B cell (primary cell): ENCODE measurements at regions not wholly inside any gene's neighbourhood (a gene's known extent, or its start where the extent isn't known, plus 50 kb on each side); places are given as distances from the start of the nearest gene placed in this dataset.

Source experiments
- ATAC-seq: fragments of 200-7000 bp; cut with Tn5 transposase; one replicate; pipeline ENCODE4 v1.10.0; 2021; ENCODE audit warnings: low read depth, mild to moderate bottlenecking, moderate number of reproducible peaks, moderate library complexity
- CTCF ChIA-PET: fragments of 350-600 bp; sonication (Branson Sonifier 250); formaldehyde crosslinking; loops from one replicate; lab custom pipeline; 2021; ENCODE audit warnings: antibody characterized with exemption, inconsistent platforms; lab: Charles Lee
- POLR2A ChIA-PET: fragments of 350-600 bp; sonication (Branson Sonifier 250); formaldehyde crosslinking; loops from one replicate; lab custom pipeline; 2021; ENCODE audit warnings: antibody characterized with exemption; lab: Charles Lee
- DNase-seq: peaks from one replicate; pipeline ENCODE4 v3.0.0; 2013
- H2AFZ ChIP-seq: 2 replicates; pipeline ENCODE4 v1.6.1; 2012; ENCODE audit warnings: mild to moderate bottlenecking, low read depth, low read length; ENCODE audit not compliant: insufficient read depth, poor library complexity, severe bottlenecking
- H3K27ac ChIP-seq, 2 donors: 1 replicate in 1 of 2; 2 replicates in 1 of 2; pipeline ENCODE4 v1.5.1; 2012 to 2013; ENCODE audit warnings: low read length in 2 of 2, mild to moderate bottlenecking in 2 of 2, moderate library complexity in 1 of 2
- H3K27me3 ChIP-seq, 4 experiments: fragments of 200-600 bp in 1 of 4; sonication (generic) in 1 of 4; replicated peaks in 1 of 4; 1 replicate in 2 of 4; 2 replicates in 2 of 4; pipeline versions ENCODE4 v1.6.1 to v1.7.0; 2013 to 2016; ENCODE audit warnings: low read length in 3 of 4, mild to moderate bottlenecking in 2 of 4, mixed read lengths in 1 of 4, moderate library complexity in 1 of 4; ENCODE audit not compliant: insufficient read depth in 4 of 4, control insufficient read depth in 3 of 4; ENCODE audit errors: control extremely low read depth in 1 of 4
- H3K36me3 ChIP-seq, 2 experiments: replicated peaks in 1 of 2; 1 replicate in 1 of 2; 2 replicates in 1 of 2; pipeline versions ENCODE4 v1.6.1 to v1.7.1; 2013; ENCODE audit warnings: low read length in 1 of 2; ENCODE audit not compliant: insufficient read depth in 2 of 2, control insufficient read depth in 1 of 2; ENCODE audit errors: control extremely low read depth in 1 of 2, extremely low read depth in 1 of 2
- H3K4me1 ChIP-seq, 2 donors: fragments of 200-600 bp in 1 of 2; sonication (generic) in 1 of 2; 1 replicate in 1 of 2; 2 replicates in 1 of 2; pipeline versions ENCODE4 v1.5.1 to v1.6.1; 2013 to 2017; ENCODE audit warnings: low read length in 2 of 2; ENCODE audit not compliant: control insufficient read depth in 2 of 2, insufficient read depth in 2 of 2
- H3K4me2 ChIP-seq: replicated peaks from 2 replicates; pipeline ENCODE3; 2012; ENCODE audit warnings: mild to moderate bottlenecking, low read depth, low read length; ENCODE audit not compliant: poor library complexity, severe bottlenecking
- H3K4me3 ChIP-seq, 5 experiments: fragments of 200-600 bp in 1 of 5; sonication (generic) in 1 of 5; 1 replicate in 3 of 5; 2 replicates in 2 of 5; pipeline versions ENCODE4 v1.5.1 to v1.7.0; 2011 to 2016; ENCODE audit warnings: low read length in 4 of 5, mild to moderate bottlenecking in 4 of 5, low read depth in 2 of 5, control low read depth in 1 of 5, moderate library complexity in 1 of 5; ENCODE audit not compliant: insufficient read depth in 1 of 5; ENCODE audit errors: control extremely low read depth in 1 of 5, extremely low read depth in 1 of 5
- H3K79me2 ChIP-seq: fragments of 200-600 bp; sonication (generic); one replicate; pipeline ENCODE4 v1.6.0; 2016; ENCODE audit warnings: low read length; ENCODE audit not compliant: control insufficient read depth, insufficient read depth
- H3K9ac ChIP-seq: fragments of 200-600 bp; sonication (generic); 2 replicates; pipeline ENCODE4 v1.6.1; 2017; ENCODE audit warnings: mild to moderate bottlenecking, low read length, moderate library complexity
- H3K9me3 ChIP-seq, 3 donors: one replicate each; pipeline versions ENCODE4 v1.6.1 to v1.7.1; 2013; ENCODE audit warnings: low read length in 2 of 3; ENCODE audit not compliant: control insufficient read depth in 2 of 3, insufficient read depth in 1 of 3; ENCODE audit errors: control extremely low read depth in 1 of 3
- H4K20me1 ChIP-seq: 2 replicates; pipeline ENCODE4 v1.6.0; 2012; ENCODE audit warnings: mild to moderate bottlenecking, low read length; ENCODE audit not compliant: insufficient read depth, control insufficient read depth, poor library complexity, severe bottlenecking
- H3K27ac Mint-ChIP-seq: one replicate; pipeline ENCODE4 v1.8.0; 2021; ENCODE audit warnings: mixed read lengths
- H3K27me3 Mint-ChIP-seq: one replicate; pipeline ENCODE4 v1.8.0; 2021; ENCODE audit warnings: mixed read lengths
- H3K4me1 Mint-ChIP-seq: one replicate; pipeline ENCODE4 v1.8.0; 2021; ENCODE audit warnings: mixed read lengths
- H3K4me3 Mint-ChIP-seq: one replicate; pipeline ENCODE4 v1.8.0; 2021; ENCODE audit warnings: mixed read lengths
- H3K9me3 Mint-ChIP-seq: one replicate; pipeline ENCODE4 v1.8.0; 2022; ENCODE audit warnings: mixed read lengths; ENCODE audit not compliant: insufficient read depth
- EZH2 ChIP-seq: IDR thresholded peaks from 2 replicates; pipeline ENCODE4 v1.6.1; 2012; ENCODE audit warnings: borderline replicate concordance, low read depth, mild to moderate bottlenecking, moderate library complexity, low read length; ENCODE audit not compliant: insufficient read depth, poor library complexity, severe bottlenecking
- WGBS: methylation state at CpG from one replicate; pipeline ENCODE4 v1.1.5; 2013; ENCODE audit warnings: missing lambda C conversion rate; ENCODE audit not compliant: insufficient coverage; 5-methylcytosine and 5-hydroxymethylcytosine counted together
- intact Hi-C: fragments of 100-400 bp; cut with micrococcal nuclease; formaldehyde crosslinking; loops from one replicate; pipeline ENCODE4 v1.10.0; 2022
- TF ChIP-seq, protein P1 (sequence below): fragments of 200-600 bp; IDR thresholded peaks from one replicate; pipeline ENCODE4 v1.8.0; 2022; ENCODE audit warnings: antibody characterized with exemption, mild to moderate bottlenecking

DNA sequence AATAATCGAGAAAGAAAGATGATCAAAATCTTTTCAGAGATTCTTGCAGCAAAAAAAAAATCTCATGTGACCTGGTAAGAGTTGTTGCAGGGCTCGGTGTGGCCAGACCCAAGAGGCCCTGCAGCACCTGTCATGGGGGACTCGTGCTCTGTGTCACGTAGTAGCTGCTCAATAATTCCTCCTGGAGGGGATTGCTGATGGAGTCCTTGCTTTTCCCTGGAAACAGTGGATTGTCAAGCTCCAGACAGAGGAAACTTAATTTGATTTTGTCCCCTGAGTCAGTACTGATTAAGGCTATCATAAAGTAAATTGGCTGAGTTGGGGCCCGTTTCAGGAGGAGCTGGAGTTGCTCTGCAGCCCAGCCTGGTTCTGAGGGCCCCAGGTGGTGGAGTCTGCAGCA, 125.2 kb downstream of the EDN3 start:
- CTCF ChIA-PET = no interaction called here

DNA sequence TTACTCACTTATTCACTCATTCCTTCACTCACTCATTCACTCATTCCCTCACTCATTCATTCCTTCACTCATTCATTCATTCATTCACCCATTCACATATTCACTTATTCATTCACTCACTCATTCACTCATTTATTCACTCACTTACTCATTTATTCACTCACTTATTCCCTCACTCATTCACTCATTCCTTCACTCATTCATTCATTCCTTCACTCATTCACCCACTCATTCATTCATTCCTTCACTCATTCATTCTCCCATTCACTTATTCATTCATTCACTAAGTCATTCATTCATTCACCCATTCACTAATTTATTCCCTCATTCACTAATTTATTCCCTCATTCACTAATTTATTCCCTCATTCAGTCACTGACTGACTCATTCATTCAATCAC, 127.6 kb downstream of the EDN3 start:
- H3K9me3 ChIP-seq = no peaks in the 10 kb centered on the region
- no peak for DNase-seq
- H3K4me1 Mint-ChIP-seq = peaks cover 10% of the 10 kb centered on the region
- no peak overlapping the region for H2AFZ ChIP-seq
- no peaks in the 10 kb centered on the region for H3K9me3 Mint-ChIP-seq
- POLR2A ChIA-PET = no interaction called here
- no peak overlapping the region for H3K4me3 Mint-ChIP-seq
- no peak overlapping the region for H3K4me3 ChIP-seq
- H4K20me1 ChIP-seq = no peaks in the 10 kb centered on the region
- no peak for ATAC-seq
- no peaks in the 10 kb centered on the region for H3K27me3 ChIP-seq
- intact Hi-C loops = no loop called here
- no peak overlapping the region for H3K9ac ChIP-seq
- H3K4me1 ChIP-seq = peaks cover 4 to 8% of the 10 kb centered on the region in 2 donors
- H3K79me2 ChIP-seq = no peaks in the 10 kb centered on the region
- no peak overlapping the region for H3K27ac ChIP-seq
- H3K4me2 ChIP-seq = no peak overlapping the region
- H3K36me3 ChIP-seq = no peaks in the 10 kb centered on the region
- CTCF ChIA-PET = no interaction called here
- no peak overlapping the region for H3K27ac Mint-ChIP-seq
- TF ChIP-seq, protein P1, sequence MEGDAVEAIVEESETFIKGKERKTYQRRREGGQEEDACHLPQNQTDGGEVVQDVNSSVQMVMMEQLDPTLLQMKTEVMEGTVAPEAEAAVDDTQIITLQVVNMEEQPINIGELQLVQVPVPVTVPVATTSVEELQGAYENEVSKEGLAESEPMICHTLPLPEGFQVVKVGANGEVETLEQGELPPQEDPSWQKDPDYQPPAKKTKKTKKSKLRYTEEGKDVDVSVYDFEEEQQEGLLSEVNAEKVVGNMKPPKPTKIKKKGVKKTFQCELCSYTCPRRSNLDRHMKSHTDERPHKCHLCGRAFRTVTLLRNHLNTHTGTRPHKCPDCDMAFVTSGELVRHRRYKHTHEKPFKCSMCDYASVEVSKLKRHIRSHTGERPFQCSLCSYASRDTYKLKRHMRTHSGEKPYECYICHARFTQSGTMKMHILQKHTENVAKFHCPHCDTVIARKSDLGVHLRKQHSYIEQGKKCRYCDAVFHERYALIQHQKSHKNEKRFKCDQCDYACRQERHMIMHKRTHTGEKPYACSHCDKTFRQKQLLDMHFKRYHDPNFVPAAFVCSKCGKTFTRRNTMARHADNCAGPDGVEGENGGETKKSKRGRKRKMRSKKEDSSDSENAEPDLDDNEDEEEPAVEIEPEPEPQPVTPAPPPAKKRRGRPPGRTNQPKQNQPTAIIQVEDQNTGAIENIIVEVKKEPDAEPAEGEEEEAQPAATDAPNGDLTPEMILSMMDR = no peak
- no peak for TF ChIP-seq EZH2
- peaks cover 5% of the 10 kb centered on the region for H3K27me3 Mint-ChIP-seq

More for the DNA sequence above, 125.2 kb downstream of the EDN3 start:
- Mint-ChIP-seq H3K4me3 (no peak overlapping the region), H3K27ac (no peak overlapping the region), H3K27me3 (no peaks in the 10 kb centered on the region), H3K9me3 (no peaks in the 10 kb centered on the region), H3K4me1 (peaks cover 10% of the 10 kb centered on the region)
- Histone ChIP-seq H3K4me3 (no peak overlapping the region), H3K4me2 (no peak overlapping the region), H2AFZ (no peak overlapping the region), H3K4me1 (peaks cover 4 to 8% of the 10 kb centered on the region in 2 donors), H3K9ac (no peak overlapping the region), H3K79me2 (no peaks in the 10 kb centered on the region), H3K9me3 (no peaks in the 10 kb centered on the region), H4K20me1 (no peaks in the 10 kb centered on the region), H3K27ac (no peak overlapping the region), H3K36me3 (no peaks in the 10 kb centered on the region), H3K27me3 (no peaks in the 10 kb centered on the region)
- no peak for DNase-seq
- intact Hi-C loops = no loop called here
- 89% methylated on average over 5 of the region's 5 CpGs for WGBS
- no peak for TF ChIP-seq EZH2
- TF ChIP-seq, protein P1 = no peak
- ATAC-seq = no peak
- POLR2A ChIA-PET = no interaction called here
